ENCODE measurements at regions not wholly inside any gene's neighbourhood (a gene's known extent, or its start where the extent isn't known, plus 50 kb on each side); places are given as distances from the start of the nearest gene placed in this dataset.

- Histone ChIP-seq H3K4me3 (no peak overlapping the region), H3K4me1 (no peaks in the 10 kb centered on the region), H3K36me3 (ENCODE audit: low read depth, missing control alignments) (no peaks in the 10 kb centered on the region), H3K27ac (no peak overlapping the region), H3K27me3 (no peaks in the 10 kb centered on the region), H3K9me3 (no peaks in the 10 kb centered on the region)
- intact Hi-C loops (cut with DNase I; ENCODE audit: low total_unique reads) = no loop called here
- TF ChIP-seq POLR2A (IDR thresholded peaks at IDR 0.05) (no peak), CTCF (IDR thresholded peaks at IDR 0.05) (no peak)
- DNase-seq = no peak
Measured at GRCh38 chr5:18008940-18009339, 374.7 kb downstream of the TAF11L14 start.

DNA sequence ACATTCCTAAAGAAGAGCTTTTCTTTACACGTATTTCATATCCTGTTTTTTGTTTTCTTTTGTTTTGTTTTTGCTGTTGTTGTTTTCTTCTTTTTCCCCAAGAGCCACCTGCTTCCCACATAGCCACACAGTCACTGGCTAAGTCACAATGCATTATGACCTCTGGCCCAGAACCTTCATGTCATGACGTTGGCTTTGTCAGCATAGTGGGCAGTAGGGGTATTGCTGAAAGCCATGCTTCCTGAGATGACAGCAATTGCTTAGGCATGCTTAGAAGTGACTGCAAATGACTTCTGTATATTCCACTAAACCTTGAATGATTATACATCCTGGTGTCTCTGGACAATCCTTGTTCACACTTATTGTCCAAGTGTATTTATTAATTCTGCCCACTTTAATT is 375.8 kb downstream of the TAF11L14 start:
- Histone ChIP-seq H3K36me3 (ENCODE audit: low read depth, missing control alignments) (no peaks in the 10 kb centered on the region), H3K4me3 (no peak overlapping the region), H3K27me3 (no peaks in the 10 kb centered on the region), H3K4me1 (no peaks in the 10 kb centered on the region), H3K9me3 (no peaks in the 10 kb centered on the region), H3K27ac (no peak overlapping the region)
- intact Hi-C loops (cut with DNase I; ENCODE audit: low total_unique reads) = no loop called here
- WGBS, 2 donors = 70% methylated on average over 2 of the region's 2 CpGs
- TF ChIP-seq POLR2A (IDR thresholded peaks at IDR 0.05) = no peak
- TF ChIP-seq CTCF (IDR thresholded peaks at IDR 0.05) = no peak
- DNase-seq = no peak

GRCh38 chr5:18018472-18018871 is 384.2 kb downstream of the TAF11L14 start:
- WGBS, 2 donors = 63 to 74% methylated on average over 2 of the region's 2 CpGs
- no peak for DNase-seq
- Histone ChIP-seq H3K4me3 (no peak overlapping the region), H3K9me3 (no peaks in the 10 kb centered on the region), H3K4me1 (no peaks in the 10 kb centered on the region), H3K36me3 (ENCODE audit: low read depth, missing control alignments) (no peaks in the 10 kb centered on the region), H3K27ac (no peak overlapping the region), H3K27me3 (no peaks in the 10 kb centered on the region)
- TF ChIP-seq POLR2A (IDR thresholded peaks at IDR 0.05) = no peak
- TF ChIP-seq CTCF (IDR thresholded peaks at IDR 0.05) = no peak
- intact Hi-C loops (cut with DNase I; ENCODE audit: low total_unique reads) = no loop called here

DNA sequence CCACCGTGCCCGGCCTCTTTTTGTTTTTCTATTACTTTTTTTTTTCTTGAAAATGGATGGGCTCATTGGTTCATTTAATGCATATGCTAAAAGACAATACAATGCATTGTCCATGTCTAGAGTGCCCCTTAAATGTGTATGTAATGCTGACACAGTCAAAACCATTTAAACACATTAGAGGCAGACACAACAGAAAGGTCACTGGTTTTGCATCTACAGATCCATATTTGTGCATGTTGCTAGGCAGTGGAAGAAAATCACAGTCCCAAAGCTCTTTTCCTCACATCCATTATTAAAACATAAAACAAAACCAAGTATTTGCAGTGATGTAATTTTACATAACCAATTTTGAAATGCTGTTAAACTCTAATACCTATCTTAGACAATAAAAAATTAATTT is 389.0 kb downstream of the TAF11L14 start:
- H3K27ac ChIP-seq = no peak overlapping the region
- TF ChIP-seq CTCF (IDR thresholded peaks at IDR 0.05) (no peak), POLR2A (IDR thresholded peaks at IDR 0.05) (no peak)
- no peak for DNase-seq
- H3K4me1 ChIP-seq = no peaks in the 10 kb centered on the region
- no peaks in the 10 kb centered on the region for H3K9me3 ChIP-seq
- no peaks in the 10 kb centered on the region for H3K27me3 ChIP-seq
- H3K36me3 ChIP-seq (ENCODE audit: low read depth, missing control alignments) = no peaks in the 10 kb centered on the region
- 67 to 93% methylated on average over 2 of the region's 2 CpGs for WGBS, 2 donors
- intact Hi-C loops (cut with DNase I; ENCODE audit: low total_unique reads) = no loop called here
- H3K4me3 ChIP-seq = no peak overlapping the region

- no peak overlapping the region for H3K4me3 ChIP-seq
- no peaks in the 10 kb centered on the region for H3K27me3 ChIP-seq
- TF ChIP-seq POLR2A (IDR thresholded peaks at IDR 0.05) = no peak
- TF ChIP-seq CTCF (IDR thresholded peaks at IDR 0.05) = no peak
- 79 to 83% methylated on average over 2 of the region's 2 CpGs for WGBS, 2 donors
- intact Hi-C loops (cut with DNase I; ENCODE audit: low total_unique reads) = no loop called here
- no peaks in the 10 kb centered on the region for H3K36me3 ChIP-seq (ENCODE audit: low read depth, missing control alignments)
- H3K27ac ChIP-seq = no peak overlapping the region
- no peak for DNase-seq
- no peaks in the 10 kb centered on the region for H3K9me3 ChIP-seq
- no peaks in the 10 kb centered on the region for H3K4me1 ChIP-seq
Measured at GRCh38 chr5:18023986-18024385, 389.7 kb downstream of the TAF11L14 start.
